ENCODE measurements at regions not wholly inside any gene's neighbourhood (a gene's known extent, or its start where the extent isn't known, plus 50 kb on each side); places are given as distances from the start of the nearest gene placed in this dataset.
A peak's percentile ranks its signal among the peaks of the same experiment; 100 is the strongest.

DNA sequence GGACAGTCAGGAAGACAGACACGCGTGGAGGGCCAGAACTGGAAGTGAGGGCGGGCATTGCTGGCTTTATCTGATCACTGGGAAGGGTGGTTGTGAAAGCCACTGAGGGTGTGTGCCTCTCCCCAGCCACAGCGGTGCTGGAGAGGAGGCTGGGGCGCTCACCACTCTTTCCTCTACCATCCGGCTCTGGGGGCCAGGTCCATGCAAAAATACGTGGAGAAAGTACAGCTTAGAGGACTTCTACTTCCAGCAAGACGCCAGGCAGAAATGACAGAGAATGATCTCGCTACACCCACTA, 148.8 kb upstream of the RPS6KA2 start:
- DNase-seq (ENCODE audit: low read depth in 1 of 2, low spot score in 1 of 2), result no peak

DNA sequence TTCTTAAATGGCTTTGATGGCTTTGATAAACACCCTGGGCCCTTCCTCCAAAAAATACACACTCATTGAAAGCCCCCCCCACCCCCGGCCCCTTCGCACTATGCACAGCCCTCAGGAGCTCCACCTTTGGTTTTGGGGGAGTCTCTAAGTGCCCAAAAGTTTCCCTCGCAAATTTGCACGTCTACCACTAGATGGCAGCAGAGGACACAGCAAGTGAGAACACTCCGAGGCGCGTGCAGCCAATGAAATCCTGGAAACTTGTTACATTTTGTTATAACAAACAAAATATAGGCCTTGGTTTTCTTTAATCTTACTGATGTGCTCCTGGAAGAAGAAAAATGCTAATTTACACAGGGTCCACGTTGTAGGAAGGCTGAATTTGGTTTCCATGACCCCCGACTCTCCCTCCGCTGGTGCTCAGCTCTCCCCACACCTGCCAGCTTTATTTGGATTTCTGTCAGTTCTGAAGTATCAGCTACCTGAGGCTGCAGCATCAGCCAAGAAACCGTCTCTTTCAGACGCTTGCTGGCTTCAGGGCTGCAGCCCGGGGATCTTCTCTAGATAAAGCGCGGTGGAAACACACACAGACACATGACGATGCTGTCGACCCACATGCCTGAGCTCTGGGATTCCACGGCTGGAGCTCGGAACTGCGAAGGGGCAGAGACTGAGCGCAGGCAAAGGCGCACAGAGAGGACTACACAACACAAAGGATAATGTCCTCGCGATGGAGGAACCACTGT, 148.3 kb upstream of the RPS6KA2 start:
- DNase-seq (ENCODE audit: low read depth in 1 of 2, low spot score in 1 of 2), result peak; percentile 21 to 73

DNA sequence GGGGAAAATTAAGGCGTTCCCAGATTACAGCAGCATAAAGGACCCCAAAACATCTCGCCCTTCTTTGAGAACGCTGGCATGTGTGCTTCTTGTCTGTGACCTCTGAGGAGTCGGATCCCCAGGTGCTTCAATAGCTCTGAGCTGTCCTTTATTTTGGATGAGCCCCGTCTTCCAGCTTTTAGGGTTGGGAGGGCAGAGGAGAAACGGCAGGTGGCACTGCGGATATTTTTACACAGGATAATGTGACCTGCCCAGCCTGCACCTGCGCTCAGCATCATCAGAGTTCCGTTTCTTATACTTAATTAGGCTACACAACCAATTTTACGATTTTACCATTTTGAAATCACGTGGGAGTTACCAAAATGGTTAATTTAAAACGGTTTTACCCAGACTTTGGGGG, 147.7 kb upstream of the RPS6KA2 start:
- DNase-seq (ENCODE audit: low read depth in 1 of 2, low spot score in 1 of 2), result no peak

DNA sequence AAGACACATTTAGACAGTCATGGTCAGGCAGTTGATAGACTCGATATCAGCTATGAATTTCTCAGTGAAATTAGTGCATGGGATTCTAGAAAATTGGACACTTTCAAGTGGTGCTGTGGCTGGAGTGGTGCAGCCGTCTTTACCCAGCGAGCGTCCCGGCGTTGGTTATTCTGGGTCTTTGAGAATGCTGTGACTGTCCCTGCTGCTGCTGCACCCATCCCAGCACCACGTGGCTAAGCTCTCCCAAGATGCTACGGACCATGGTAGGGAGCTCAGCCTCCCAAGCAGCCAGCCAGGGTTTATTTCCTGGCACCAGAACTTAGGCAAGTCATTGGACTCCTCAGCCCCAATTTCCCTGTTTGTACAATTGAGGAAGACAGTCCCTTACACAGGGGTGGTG, 147.2 kb upstream of the RPS6KA2 start:
- no peak for DNase-seq (ENCODE audit: low read depth in 1 of 2, low spot score in 1 of 2)

DNA sequence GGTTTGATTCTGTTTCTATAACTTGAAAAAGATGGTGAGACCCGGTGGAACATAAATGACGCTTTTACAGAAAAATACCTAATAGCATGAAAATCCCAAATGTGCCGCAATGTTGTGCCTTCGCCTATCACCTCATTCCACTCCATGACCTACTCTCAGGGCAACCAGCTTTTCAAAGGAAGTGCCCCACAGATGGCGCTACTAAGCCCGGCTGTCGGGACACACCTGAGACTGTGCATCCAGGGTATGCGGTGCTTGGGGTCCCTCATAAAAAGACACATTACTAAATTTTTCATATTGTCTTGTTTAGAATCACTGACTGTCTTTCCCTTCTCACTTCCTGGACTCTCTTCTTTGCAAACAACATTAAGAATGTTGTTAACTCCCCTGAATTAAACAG, 145.5 kb upstream of the RPS6KA2 start:
- DNase-seq (ENCODE audit: low read depth in 1 of 2, low spot score in 1 of 2), result no peak

DNA sequence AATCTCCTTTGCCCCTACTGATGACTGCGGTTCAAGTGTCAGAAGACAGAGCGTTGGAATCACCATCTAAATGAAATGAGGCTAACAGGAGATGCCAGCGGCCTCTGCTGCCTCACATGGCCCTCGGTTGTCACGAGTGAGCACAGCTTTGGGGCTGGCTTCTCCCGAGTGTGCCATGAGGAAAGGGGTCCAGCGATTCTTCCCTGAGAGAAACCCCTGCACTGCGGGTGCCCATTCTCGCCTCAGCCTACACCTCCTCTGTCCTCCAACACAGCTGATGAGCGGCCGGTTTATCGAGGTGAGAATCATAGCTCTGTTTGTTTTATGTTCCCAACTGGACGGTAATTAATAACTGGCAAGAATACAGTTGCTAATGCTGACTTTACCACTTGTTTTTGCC, 144.7 kb upstream of the RPS6KA2 start:
- DNase-seq (ENCODE audit: low read depth in 1 of 2, low spot score in 1 of 2), result no peak

DNA sequence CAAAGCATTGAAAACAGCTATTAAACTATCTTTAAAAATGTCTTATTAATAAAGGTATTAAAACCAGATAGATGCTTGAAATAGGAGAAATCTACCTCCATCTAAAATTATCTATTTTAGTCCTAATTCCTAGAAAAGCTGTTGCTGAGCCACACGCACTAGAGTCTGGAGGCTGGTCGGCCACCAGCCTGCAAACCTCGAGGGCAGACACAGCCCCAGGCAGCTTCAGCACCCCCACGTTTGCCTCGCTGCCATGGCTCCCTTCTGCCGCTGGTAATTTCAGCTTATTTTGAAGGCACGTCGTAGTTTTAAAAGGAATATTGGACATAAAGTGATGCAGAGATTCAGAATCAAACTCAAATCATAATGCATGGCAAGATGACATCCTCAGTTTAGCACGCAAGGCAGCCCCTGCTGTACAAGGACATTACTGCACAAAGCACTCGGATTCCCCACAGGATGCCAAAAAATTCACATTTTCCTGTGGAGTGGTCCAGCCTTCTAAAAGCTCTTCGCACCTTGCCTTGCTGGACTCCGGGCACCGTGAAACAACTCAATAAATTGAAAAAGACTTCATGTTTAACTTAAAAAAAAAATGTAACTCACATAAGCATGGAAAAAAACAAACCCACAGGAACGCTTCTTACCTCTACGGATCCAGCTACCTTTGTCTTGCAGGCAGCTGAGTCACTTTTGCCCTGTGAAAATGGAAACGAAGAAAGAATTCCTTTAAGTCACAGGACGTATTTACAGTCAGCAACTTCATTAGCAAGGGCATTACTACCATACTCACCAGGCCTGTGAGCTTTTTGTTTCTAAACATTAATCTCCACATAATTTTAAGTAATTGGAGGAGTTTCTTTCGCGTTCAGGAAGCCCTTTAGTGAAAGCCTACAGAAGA, 143.4 kb upstream of the RPS6KA2 start:
- DNase-seq (ENCODE audit: low read depth in 1 of 2, low spot score in 1 of 2), result no peak

DNA sequence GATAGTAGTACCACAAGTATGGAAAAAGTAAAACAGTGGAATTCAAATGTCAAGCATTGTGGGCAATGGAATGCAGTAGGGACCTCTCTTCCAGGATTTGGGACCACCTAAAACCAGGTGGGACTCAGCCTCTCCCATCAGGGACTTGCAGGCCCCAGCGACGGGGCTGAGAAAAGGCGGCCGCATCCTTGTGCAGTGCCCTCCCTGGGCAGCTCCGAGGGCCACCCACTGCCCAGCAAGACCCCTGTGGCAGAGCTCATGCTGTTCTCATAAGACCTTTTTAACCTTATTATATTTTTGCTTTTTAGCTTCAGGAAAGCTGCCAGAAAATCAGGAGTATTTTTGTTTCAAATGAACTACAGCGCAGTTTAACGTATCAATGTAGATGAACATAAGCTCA, 142.6 kb upstream of the RPS6KA2 start:
- DNase-seq (ENCODE audit: low read depth in 1 of 2, low spot score in 1 of 2), result no peak

DNA sequence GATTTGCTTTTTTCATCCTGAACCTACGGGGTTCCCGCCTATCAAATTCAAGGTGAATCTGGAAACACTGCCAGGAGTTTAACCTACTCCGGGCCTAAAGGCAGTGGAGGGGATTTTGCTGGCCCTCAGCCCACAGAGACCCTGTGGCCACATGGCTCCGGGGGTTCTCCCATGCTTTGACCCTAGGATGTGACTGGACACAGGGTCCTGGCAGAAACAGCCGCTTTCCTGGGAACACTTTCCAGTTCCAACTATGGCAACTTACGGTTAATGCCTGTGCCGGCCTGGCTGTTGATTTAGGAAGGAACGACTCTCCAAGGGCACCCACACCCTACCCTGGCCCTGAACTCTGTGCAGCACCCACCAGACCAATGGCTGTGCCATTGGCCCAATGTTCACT, 141.7 kb upstream of the RPS6KA2 start:
- DNase-seq (ENCODE audit: low read depth in 1 of 2, low spot score in 1 of 2), result no peak

DNA sequence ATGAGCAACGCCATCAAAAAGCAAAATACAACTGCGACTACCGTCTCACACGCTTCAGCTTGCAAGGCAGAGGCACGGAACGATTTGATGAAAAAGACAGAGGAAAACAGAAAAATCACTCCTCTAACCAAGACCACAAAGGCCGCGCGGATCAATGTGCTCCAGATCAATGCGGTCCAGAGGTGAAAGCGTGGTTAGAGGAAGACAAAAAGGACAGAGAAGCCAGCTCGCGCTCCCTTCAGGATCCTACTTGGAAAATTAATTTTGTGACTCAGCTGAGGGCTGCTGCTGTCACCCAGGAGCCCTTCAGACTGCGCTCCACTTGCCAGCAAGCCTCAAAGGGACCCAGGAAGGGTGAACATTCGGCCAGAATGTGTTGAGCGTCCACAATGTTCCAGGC, 140.2 kb upstream of the RPS6KA2 start:
- no peak for DNase-seq (ENCODE audit: low read depth in 1 of 2, low spot score in 1 of 2)

DNA sequence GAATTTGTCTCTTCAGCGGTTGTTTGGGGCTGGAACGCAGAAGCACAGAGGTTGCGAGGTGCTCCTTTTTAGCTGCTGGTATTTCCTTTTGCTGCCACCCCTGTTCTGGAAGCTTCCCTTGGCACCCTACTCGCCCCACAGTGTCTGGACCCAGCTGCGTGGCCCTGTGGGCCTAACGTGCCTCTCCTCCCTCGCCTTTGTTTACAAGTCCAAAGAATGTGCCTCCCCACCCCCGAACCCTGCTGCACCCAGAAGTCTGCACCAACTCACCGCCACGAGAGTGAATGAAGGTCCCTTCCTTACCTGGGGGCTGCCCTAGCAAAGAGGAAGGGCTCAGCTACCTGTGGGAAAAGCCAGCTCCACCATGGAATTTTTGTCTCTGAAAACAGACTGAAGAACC, 139.7 kb upstream of the RPS6KA2 start:
- no peak for DNase-seq (ENCODE audit: low read depth in 1 of 2, low spot score in 1 of 2)

DNA sequence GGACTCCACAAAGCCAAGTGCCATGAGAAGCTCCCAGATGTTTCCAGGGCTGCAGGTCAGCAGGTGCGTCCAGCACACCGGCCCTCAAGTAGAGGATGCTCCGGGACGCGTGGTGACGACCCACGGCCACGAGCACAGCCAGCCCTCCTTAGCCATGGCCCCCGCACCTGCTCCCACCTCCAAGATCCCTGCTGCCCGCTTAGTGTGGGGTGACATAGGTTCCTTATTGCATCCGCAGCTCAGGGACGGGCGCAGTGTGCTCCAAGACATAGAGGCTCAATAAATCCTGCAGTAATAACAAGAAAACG, 138.1 kb upstream of the RPS6KA2 start:
- no peak for DNase-seq (ENCODE audit: low read depth in 1 of 2, low spot score in 1 of 2)

DNA sequence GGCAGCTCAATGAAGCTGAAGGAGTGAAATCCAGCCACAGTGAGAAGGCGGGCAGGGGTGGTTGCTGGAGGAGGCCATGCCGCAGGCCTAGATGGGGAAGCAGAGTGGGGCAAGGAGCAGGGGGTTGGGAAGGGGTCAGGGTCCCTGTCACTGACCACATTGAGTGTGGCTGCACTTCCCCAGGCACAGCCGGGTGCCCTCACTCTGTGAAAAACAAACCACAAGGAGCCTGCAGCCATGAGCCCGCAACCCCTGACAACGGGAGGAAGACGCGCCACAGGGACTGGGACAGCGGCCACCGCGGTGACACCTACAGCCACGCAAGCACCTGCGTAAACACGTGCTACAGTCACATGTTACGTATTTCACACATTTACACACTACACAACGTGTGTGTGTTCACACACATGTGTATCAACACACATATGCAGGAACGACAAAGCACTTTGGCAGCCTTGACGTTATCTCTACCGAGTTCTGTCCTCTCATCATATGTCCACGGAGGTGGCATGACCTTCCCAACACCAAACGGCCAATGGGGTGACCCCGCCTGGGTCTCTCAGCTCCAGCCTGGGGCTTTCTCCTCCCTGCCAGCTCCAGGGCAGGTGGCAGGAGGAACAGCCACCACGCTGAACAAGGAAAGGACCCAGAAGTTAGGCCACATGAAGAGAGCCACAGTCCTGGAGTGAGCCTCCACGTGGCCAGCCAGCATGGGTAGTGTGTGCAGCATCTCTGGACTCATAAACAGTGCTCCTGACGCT, 137.6 kb upstream of the RPS6KA2 start:
- no peak for DNase-seq (ENCODE audit: low read depth in 1 of 2, low spot score in 1 of 2)

DNA sequence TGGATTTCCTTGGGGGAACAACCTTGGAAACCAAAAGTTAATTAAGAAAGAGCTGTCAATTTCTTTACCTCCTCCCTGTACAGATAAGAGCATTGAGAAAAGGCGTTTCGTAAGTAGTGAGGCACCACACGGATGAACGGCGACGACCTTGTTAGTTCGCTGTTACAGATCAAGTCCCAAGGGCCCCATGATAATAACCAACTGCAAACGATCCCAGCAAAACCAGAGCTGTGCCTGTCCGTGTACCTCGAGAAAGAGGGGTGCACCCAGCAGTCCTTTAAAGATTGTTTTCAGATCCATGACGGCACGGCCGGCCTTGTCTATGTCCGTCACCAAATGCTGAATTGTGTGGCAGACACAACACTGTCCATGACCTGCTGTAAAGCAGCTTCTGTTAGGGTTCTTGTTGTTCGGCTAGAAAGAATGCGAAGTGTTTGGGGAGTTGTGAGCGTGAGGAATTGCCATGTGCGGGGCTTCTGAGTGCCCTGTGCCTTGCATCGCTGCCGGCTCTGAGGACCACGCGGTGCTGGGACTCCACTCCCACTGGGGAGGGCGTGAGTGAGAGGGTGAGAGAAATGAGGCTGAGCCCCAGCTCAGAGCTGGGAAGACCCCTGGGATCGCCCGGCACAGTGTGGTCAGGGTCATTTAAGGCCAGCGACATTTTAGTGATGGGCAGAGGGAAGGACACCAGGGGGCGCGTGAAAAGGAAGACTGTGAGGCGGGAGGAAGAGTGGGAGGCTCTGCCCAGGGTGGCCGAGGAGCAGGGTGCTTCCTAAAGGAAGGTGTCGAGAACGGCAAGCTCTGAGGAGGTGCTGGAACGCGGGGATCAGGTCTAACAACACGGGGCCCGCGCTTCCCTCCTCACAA, 136.8 kb upstream of the RPS6KA2 start:
- DNase-seq (ENCODE audit: low read depth in 1 of 2, low spot score in 1 of 2), result no peak

DNA sequence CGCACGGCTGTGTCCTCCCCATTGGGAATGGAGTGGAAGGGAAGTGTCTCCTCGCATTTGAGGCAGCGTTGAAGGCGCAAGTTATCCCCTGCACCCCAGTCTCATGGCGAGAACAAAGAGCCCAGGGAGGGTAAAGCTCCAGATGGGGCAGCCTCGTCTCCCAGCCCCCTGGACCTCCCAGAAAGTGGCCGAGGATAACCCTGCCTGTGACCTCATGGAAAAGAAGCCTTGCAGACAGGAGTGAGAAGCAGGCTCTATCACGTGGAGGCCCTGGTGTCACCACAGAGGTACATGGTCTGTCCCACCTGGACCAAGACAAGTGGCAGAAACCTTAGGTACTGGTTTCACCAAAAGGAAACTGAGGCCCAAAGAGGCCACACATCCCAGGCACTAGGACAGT, 134.8 kb upstream of the RPS6KA2 start:
- DNase-seq (ENCODE audit: low read depth in 1 of 2, low spot score in 1 of 2), result no peak

DNA sequence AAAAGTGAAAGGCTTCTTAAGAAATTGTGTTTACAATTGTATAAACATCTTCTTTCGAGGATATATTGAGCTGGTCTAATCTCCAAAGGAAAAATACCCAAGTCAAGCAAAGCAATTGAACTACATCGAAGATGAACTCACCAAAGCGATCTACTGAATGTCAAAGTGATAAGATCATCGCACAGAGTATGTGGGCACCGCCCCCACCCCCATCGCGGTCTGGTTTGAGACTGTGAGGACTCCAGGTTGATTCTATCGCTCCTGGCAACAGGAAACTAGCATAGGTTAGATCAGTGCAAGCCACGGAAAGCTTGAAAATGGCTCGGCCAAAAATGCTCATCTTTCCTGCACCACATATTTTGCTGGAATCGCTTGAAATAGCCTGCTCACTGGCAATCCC, 133.2 kb upstream of the RPS6KA2 start:
- DNase-seq (ENCODE audit: low read depth in 1 of 2, low spot score in 1 of 2), result peak in 1 of 2 donors; percentile 46

DNA sequence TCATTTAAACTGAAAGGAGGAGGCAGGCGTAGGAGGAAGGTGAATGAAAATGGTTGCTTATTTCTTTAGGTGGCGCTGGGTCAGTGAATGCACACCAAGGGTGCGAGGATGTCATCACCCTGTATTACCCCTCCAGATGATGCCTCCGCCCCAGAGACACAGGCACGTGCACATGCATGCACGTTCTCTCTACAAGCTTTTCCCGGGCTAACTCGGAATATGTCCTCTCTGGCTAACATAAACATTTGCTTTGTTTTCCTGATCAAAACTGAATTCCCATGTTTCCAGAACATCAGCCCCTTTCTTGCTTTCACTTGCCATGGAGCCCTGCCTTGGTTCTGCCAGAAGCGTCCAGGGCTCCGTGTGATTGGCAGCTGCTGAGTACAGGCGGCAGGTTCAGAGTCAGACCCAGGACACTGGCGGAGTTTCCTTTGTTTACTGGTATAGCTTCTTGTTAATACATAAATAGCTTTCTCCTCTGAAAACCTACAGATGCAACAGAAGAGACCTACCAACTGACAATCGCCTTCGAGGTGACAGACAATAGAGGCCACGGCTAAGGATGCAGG, 131.2 kb upstream of the RPS6KA2 start:
- DNase-seq (ENCODE audit: low read depth in 1 of 2, low spot score in 1 of 2), result no peak

DNA sequence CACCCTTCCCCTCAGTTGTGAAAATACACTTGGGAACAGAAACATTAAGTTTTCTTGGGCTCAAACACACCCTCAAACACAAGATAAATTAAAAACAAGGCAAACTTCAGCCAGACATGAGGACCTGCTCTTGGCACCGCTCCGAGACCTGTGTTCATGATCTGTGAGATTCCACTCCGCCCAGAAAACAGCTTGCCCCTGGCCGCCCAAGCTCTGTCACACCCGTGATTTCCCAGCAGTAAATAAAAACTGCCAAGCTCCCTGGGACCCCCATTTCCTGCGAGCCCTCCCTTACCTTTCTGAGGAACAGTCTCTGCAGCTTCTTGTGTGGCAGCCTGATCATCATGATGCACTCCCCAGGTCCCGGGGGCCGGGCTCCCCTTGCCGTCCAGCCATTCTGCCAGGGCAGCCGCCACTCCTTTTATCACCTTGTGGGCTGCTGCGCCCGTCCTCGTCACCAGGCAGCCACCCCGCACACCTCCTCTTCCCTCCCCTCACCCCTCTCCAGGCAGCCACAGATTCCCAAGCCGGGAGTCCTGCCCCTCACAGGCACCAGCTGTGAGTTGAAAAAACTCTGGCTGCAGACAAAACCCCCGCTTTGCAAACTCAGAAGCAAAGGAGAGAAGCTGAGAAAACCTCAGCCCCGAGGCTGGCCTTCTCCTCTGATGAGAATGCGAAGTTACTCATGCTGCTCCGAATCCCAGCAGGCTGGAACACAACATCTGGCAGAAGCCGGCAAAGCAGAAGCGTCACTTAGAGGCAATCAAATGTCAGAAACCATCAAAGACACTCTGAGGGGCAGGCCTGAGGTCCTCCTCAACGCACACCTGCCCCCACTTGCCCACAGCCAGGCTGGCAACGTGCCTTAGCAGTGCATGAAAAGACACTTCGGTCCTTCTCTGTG, 130.4 kb upstream of the RPS6KA2 start:
- DNase-seq (ENCODE audit: low read depth in 1 of 2, low spot score in 1 of 2), result no peak

DNA sequence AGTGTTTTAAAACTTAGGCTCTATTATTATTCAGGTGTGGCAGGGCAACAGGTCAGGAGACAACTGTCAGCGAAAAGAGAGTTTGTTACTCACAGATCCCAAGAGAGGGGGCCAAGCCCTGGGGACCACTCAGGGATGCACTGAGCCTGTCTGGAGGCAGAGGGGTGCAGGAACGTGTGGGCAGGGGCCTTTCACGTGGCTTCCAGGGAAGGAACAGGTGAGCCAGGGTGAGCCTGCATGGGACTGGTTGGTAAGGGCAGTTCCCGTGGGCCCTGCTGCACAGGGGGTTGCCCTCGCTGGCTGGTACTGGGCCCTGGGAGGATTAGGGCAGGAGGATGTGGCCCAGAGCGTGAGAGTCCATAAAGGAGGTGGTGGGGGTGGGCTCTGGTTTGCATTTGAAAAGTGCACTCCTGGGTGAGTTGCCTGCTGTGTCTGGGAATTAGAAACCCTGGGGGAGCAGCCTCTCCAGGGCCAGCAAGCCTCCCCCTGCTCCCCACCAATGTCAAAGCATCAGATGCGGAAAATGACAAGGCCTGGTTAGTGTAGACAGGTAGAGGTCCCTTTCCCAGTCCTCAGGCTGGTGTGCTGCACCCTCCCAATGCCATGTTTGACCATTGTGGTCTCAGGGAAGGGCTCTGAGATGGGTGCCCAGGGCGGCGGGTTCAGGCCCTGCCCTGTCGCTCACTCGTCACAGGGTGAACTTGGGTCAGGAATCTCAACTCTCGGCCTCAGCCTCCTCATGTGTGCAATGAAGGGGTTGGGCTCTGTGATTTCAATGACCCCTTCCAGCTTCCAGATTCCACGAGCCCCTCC, 127.4 kb upstream of the RPS6KA2 start:
- no peak for DNase-seq (ENCODE audit: low read depth in 1 of 2, low spot score in 1 of 2)

Measured in activated CD4-positive, alpha-beta T cell treated with anti-CD3 and anti-CD28 coated beads, Interleukin-2, amount 50 U/mL, for 24 hours (primary cell).